ENCODE measurements at regions not wholly inside any gene's neighbourhood (a gene's known extent, or its start where the extent isn't known, plus 50 kb on each side); places are given as distances from the start of the nearest gene placed in this dataset.
"Not testable (repeated sequence)": the region's sequence is repeated elsewhere in the genome, so short reads cannot be mapped to it uniquely, and the experiment has no call there.

- not testable (repeated sequence) for TF ChIP-seq REST (tag by site-specific recombination; IDR thresholded peaks at IDR 0.05); ZBTB7A (tag by site-specific recombination; IDR thresholded peaks at IDR 0.05; ENCODE audit: low read depth); ZNF639 (tag by site-specific recombination; IDR thresholded peaks at IDR 0.05); ZNF423 (tag by site-specific recombination; IDR thresholded peaks at IDR 0.05); ZSCAN23 (tag by site-specific recombination; IDR thresholded peaks at IDR 0.05); TRIM28 (IDR thresholded peaks at IDR 0.05; ENCODE audit: borderline replicate concordance, low read length); ZNF398 (tag by site-specific recombination; IDR thresholded peaks at IDR 0.05); ZNF280D (tag by site-specific recombination; IDR thresholded peaks at IDR 0.05); ZNF148 (tag by site-specific recombination; IDR thresholded peaks at IDR 0.05; ENCODE audit: borderline replicate concordance); ZBTB11 (tag by site-specific recombination; conservative IDR thresholded peaks at IDR 0.05; ENCODE audit: low read depth); KLF16 (tag by site-specific recombination; IDR thresholded peaks at IDR 0.05)
- TF ChIP-seq, protein P1, sequence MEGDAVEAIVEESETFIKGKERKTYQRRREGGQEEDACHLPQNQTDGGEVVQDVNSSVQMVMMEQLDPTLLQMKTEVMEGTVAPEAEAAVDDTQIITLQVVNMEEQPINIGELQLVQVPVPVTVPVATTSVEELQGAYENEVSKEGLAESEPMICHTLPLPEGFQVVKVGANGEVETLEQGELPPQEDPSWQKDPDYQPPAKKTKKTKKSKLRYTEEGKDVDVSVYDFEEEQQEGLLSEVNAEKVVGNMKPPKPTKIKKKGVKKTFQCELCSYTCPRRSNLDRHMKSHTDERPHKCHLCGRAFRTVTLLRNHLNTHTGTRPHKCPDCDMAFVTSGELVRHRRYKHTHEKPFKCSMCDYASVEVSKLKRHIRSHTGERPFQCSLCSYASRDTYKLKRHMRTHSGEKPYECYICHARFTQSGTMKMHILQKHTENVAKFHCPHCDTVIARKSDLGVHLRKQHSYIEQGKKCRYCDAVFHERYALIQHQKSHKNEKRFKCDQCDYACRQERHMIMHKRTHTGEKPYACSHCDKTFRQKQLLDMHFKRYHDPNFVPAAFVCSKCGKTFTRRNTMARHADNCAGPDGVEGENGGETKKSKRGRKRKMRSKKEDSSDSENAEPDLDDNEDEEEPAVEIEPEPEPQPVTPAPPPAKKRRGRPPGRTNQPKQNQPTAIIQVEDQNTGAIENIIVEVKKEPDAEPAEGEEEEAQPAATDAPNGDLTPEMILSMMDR (tag by site-specific recombination; IDR thresholded peaks at IDR 0.05): not testable (repeated sequence)
These were observed 301.1 kb upstream of the TMTC4 start for GRCh38 chr13:100975666-100976065.
